D721Med (cell line): ENCODE measurements at regions not wholly inside any gene's neighbourhood (a gene's known extent, or its start where the extent isn't known, plus 50 kb on each side); places are given as distances from the start of the nearest gene placed in this dataset.

Experiments
- DNase-seq: peaks from one replicate; pipeline ENCODE4 v3.0.0; 2011; ENCODE audit warnings: low spot score; ENCODE audit not compliant: insufficient read length
- FAIRE-seq: peaks from 2 replicates; lab custom pipeline; 2011; peaks lifted over from hg19 to GRCh38; lab: Jason Lieb, UNC
- CTCF ChIP-seq: IDR thresholded peaks from 2 replicates; pipeline ENCODE4 v1.5.1; 2012; ENCODE audit warnings: mild to moderate bottlenecking, control low read depth; ENCODE audit not compliant: insufficient read depth; ENCODE audit errors: missing control alignments

- FAIRE-seq: no peak
- TF ChIP-seq CTCF: no peak
- no peak for DNase-seq
Measured at GRCh38 chr5:124371111-124371706, 375.2 kb downstream of the ZNF608 start.

- no peak for TF ChIP-seq CTCF
- DNase-seq (no peak), FAIRE-seq (no peak)
Measured at GRCh38 chr5:124370601-124371000, 375.8 kb downstream of the ZNF608 start.

- DNase-seq: no peak
- FAIRE-seq: no peak
- TF ChIP-seq CTCF: no peak
Measured at GRCh38 chr5:124365361-124365801, 381.1 kb downstream of the ZNF608 start.

GRCh38 chr5:124355928-124356327 lies 390.5 kb downstream of the ZNF608 start:
- DNase-seq (no peak), FAIRE-seq (no peak)
- no peak for TF ChIP-seq CTCF

- TF ChIP-seq CTCF: no peak
- FAIRE-seq (no peak), DNase-seq (no peak)
Measured at GRCh38 chr5:124353016-124353415, 393.4 kb downstream of the ZNF608 start.

- no peak for FAIRE-seq
- TF ChIP-seq CTCF: no peak
- DNase-seq: no peak
Measured at GRCh38 chr5:124352312-124352711, 394.1 kb downstream of the ZNF608 start.

GRCh38 chr5:124349931-124350330 lies 396.5 kb downstream of the ZNF608 start:
- DNase-seq: no peak
- TF ChIP-seq CTCF: no peak
- FAIRE-seq: no peak
